ENCODE measurements at regions not wholly inside any gene's neighbourhood (a gene's known extent, or its start where the extent isn't known, plus 50 kb on each side); places are given as distances from the start of the nearest gene placed in this dataset.
"Not testable (repeated sequence)": the region's sequence is repeated elsewhere in the genome, so short reads cannot be mapped to it uniquely, and the experiment has no call there.

- TF ChIP-seq CTCF (IDR thresholded peaks at IDR 0.05; ENCODE audit: insufficient read depth, low read depth, low read length, missing control alignments) = no peak
- no peak for DNase-seq (ENCODE audit: low read depth)
- H3K4me3 ChIP-seq (ENCODE audit: low read length) = no peak overlapping the region
Observed at GRCh38 chr5:60435808-60436207, 264.2 kb downstream of the DEPDC1B start.

- not testable (repeated sequence) for DNase-seq (ENCODE audit: low read depth); H3K4me3 ChIP-seq (ENCODE audit: low read length)
Observed at GRCh38 chr5:60426189-60426588, 273.8 kb downstream of the DEPDC1B start.

DNA sequence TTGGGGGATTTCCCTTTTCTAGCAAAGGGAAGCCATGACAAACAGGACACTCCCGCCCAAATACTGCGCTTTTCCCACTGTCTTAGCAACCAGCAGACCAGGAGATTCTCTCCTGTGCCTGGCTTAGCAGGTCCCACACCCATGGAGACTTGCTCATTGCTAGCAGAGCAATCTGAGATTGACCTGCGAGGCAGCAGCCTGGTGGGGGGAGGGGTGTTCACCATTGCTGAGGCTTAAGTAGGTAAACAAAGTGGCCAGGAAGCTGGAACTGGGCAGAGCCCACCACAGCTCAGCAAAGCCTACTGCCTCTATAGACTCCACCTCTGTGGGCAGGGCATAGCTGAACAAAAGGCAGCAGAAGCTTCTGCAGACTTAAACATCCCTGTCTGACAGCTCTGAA lies 279.2 kb downstream of the DEPDC1B start:
- not testable (repeated sequence) for H3K4me3 ChIP-seq (ENCODE audit: low read length); DNase-seq (ENCODE audit: low read depth)

GRCh38 chr5:60417500-60418181 lies 282.3 kb downstream of the DEPDC1B start:
- no peak for TF ChIP-seq CTCF (IDR thresholded peaks at IDR 0.05; ENCODE audit: insufficient read depth, low read depth, low read length, missing control alignments)
- no peak overlapping the region for H3K4me3 ChIP-seq (ENCODE audit: low read length)
- no peak for DNase-seq (ENCODE audit: low read depth)

DNA sequence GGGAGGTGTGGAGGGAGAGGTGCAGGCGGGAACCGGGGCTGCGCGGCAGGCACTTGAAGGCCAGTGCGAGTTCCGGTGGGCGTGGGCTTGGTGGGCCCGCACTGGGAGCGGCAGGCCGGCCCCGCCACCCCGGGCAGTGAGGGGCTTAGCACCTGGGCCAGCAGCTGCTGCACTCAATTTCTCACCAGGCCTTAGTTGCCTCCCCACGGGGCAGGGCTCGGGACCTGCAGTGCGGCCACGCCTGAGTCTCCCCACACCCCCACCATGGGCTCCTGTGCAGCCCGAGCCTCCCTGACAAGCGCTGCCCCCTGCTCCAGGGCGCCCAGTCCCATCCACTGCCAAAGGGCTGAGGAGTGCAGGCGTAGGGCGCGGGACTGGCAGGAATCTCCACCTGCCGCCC lies 284.5 kb downstream of the DEPDC1B start:
- DNase-seq (ENCODE audit: low read depth) = no peak
- no peak overlapping the region for H3K4me3 ChIP-seq (ENCODE audit: low read length)
- TF ChIP-seq CTCF (IDR thresholded peaks at IDR 0.05; ENCODE audit: insufficient read depth, low read depth, low read length, missing control alignments) = no peak

DNA sequence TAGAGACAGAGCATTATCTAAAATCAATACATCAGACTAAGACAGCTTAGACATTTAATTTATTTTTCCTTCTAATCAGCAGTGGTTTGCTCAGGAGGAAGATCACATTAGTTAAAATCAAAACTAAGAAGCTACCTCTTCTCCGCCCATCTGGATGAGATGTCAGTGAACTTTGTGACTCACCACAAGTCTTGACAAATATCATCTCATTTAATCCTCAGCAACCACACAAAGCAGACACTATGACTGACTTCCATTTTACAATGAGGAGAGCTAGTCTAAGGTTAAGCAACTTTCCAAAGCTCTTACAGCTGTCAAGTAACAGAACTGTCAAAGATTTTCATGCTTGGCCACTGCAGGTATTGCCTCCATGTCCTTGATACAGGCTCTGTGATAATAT lies 289.5 kb downstream of the DEPDC1B start:
- TF ChIP-seq CTCF (IDR thresholded peaks at IDR 0.05; ENCODE audit: insufficient read depth, low read depth, low read length, missing control alignments) = no peak
- H3K4me3 ChIP-seq (ENCODE audit: low read length) = no peak overlapping the region
- peak; percentile 32 for DNase-seq (ENCODE audit: low read depth)

DNA sequence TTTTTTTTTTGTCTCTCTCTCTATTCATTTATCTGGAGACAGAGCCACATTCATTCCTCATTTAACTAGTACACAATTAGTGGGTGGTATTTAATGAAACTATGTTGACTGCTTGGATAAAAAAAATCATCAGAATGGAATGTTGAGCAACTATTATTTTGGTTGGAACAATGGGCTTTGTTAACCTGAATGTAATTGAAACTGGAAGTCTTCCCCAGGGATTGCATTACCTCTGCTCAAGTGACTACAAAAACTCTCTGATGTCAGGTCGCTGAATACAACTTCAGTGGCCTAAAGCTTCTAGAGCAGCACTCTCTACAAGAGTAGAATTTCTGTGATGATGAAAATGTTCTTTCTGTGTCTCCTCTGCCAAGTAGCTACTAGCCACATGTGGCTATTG lies 295.8 kb downstream of the DEPDC1B start:
- DNase-seq (ENCODE audit: low read depth) = peak; percentile 23
- TF ChIP-seq CTCF (IDR thresholded peaks at IDR 0.05; ENCODE audit: insufficient read depth, low read depth, low read length, missing control alignments) = no peak
- H3K4me3 ChIP-seq (ENCODE audit: low read length) = no peak overlapping the region

DNA sequence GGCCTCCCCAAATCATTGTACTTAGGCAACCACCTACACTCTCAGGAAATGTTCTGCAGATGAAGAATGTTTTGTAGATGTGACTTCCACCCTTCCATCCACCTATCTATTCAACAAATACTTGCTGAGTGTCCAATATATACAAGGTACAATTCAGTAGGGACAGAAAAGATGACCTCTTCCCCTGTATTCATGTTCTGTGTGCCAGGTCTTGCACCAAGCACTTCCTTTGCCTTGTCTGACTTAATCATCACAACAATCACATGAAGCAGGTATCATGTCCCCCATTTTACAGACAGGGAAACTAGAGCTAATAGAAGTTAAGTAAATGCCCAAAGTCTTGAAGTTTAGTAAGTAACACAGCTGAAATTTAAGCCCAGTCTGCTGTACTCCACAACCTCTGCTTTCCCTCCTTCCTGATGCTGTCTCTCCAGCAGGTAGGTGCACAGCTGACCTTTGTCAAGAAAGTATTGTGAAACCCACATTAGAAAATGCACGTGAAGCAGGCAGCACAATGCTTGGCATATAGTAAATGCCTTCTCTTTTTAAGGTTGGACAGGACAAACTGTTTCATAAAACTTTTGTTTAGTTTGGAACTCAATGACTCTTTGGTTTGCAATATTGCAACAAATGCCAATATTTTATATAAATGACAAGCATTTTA lies 296.5 kb downstream of the DEPDC1B start:
- no peak overlapping the region for H3K4me3 ChIP-seq (ENCODE audit: low read length)
- DNase-seq (ENCODE audit: low read depth) = no peak
- TF ChIP-seq CTCF (IDR thresholded peaks at IDR 0.05; ENCODE audit: insufficient read depth, low read depth, low read length, missing control alignments) = no peak
